ENCODE measurements at regions not wholly inside any gene's neighbourhood (a gene's known extent, or its start where the extent isn't known, plus 50 kb on each side); places are given as distances from the start of the nearest gene placed in this dataset.

DNA sequence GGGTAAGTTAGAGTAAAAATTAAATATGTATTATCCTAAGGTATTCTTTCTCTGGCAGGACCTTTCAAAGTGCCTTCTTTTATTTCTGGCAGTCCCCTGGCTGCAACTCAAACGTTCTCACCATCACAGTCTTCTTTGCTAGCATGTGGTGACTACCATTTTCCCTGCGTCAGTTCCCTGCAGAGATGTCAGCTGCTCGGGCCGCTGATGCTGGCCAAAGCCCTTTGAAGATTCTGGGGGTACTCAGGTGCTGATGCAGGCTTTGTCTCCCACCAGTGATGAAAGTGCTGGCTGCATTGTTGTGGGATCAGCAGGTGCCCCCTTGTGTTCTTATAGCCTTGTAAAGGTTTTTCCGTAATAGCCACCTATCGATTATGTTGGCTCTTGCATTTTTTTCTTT is 140.1 kb downstream of the BTBD3 start:
- no peak for TF ChIP-seq TAF1 (IDR thresholded peaks at IDR 0.05; ENCODE audit: low read depth, low read length)
- TF ChIP-seq POLR2A (IDR thresholded peaks at IDR 0.05; ENCODE audit: low read depth, low read length) = no peak
- TF ChIP-seq POLR2AphosphoS5 (IDR thresholded peaks at IDR 0.05; ENCODE audit: low read depth, low read length) = no peak

Measured in GM12891 (cell line).